ENCODE measurements at regions not wholly inside any gene's neighbourhood (a gene's known extent, or its start where the extent isn't known, plus 50 kb on each side); places are given as distances from the start of the nearest gene placed in this dataset.

- no peak for DNase-seq (ENCODE audit: low read depth in 2 of 3, low spot score in 2 of 3)
Measured at GRCh38 chr6:169881398-169881797, 130.0 kb downstream of the ERMARD start.

- DNase-seq (ENCODE audit: low read depth in 2 of 3, low spot score in 2 of 3), result no peak
Measured at GRCh38 chr6:169880516-169880915, 129.1 kb downstream of the ERMARD start.

- no peak for DNase-seq (ENCODE audit: low read depth in 2 of 3, low spot score in 2 of 3)
Measured at GRCh38 chr6:169869301-169869700, 117.9 kb downstream of the ERMARD start.

- DNase-seq (ENCODE audit: low read depth in 2 of 3, low spot score in 2 of 3), result peak in 2 of 3 experiments; percentile 17 to 48
Measured at GRCh38 chr6:169868458-169868857, 117.0 kb downstream of the ERMARD start.

GRCh38 chr6:169867751-169868191 is 116.3 kb downstream of the ERMARD start:
- no peak for DNase-seq (ENCODE audit: low read depth in 2 of 3, low spot score in 2 of 3)

- no peak for DNase-seq (ENCODE audit: low read depth in 2 of 3, low spot score in 2 of 3)
Measured at GRCh38 chr6:169866668-169867521, 115.5 kb downstream of the ERMARD start.

- no peak for DNase-seq (ENCODE audit: low read depth in 2 of 3, low spot score in 2 of 3)
Measured at GRCh38 chr6:169866140-169866534, 114.7 kb downstream of the ERMARD start.

- DNase-seq (ENCODE audit: low read depth in 2 of 3, low spot score in 2 of 3), result no peak
Measured at GRCh38 chr6:169865346-169866139, 114.1 kb downstream of the ERMARD start.

GRCh38 chr6:169864148-169865020 is 113.0 kb downstream of the ERMARD start:
- DNase-seq (ENCODE audit: low read depth in 2 of 3, low spot score in 2 of 3), result no peak

- no peak for DNase-seq (ENCODE audit: low read depth in 2 of 3, low spot score in 2 of 3)
Measured at GRCh38 chr6:169863710-169864109, 112.3 kb downstream of the ERMARD start.

GRCh38 chr6:169862892-169863525 is 111.6 kb downstream of the ERMARD start:
- DNase-seq (ENCODE audit: low read depth in 2 of 3, low spot score in 2 of 3), result no peak

- DNase-seq (ENCODE audit: low read depth in 2 of 3, low spot score in 2 of 3), result no peak
Measured at GRCh38 chr6:169862043-169862891, 110.8 kb downstream of the ERMARD start.

GRCh38 chr6:169861431-169862042 is 110.1 kb downstream of the ERMARD start:
- no peak for DNase-seq (ENCODE audit: low read depth in 2 of 3, low spot score in 2 of 3)

- no peak for DNase-seq (ENCODE audit: low read depth in 2 of 3, low spot score in 2 of 3)
Measured at GRCh38 chr6:169859978-169860703, 108.7 kb downstream of the ERMARD start.

GRCh38 chr6:169859401-169859977 is 108.1 kb downstream of the ERMARD start:
- DNase-seq (ENCODE audit: low read depth in 2 of 3, low spot score in 2 of 3), result no peak

GRCh38 chr6:169858935-169859351 is 107.5 kb downstream of the ERMARD start:
- DNase-seq (ENCODE audit: low read depth in 2 of 3, low spot score in 2 of 3), result no peak

- DNase-seq (ENCODE audit: low read depth in 2 of 3, low spot score in 2 of 3), result no peak
Measured at GRCh38 chr6:169858293-169858934, 107.0 kb downstream of the ERMARD start.
